ENCODE measurements at regions not wholly inside any gene's neighbourhood (a gene's known extent, or its start where the extent isn't known, plus 50 kb on each side); places are given as distances from the start of the nearest gene placed in this dataset.

GRCh38 chr14:104393199-104393897 is 186.2 kb upstream of the C14orf180 start:
- no peak for TF ChIP-seq CTCF (IDR thresholded peaks at IDR 0.05)

GRCh38 chr14:104393898-104394381 is 185.6 kb upstream of the C14orf180 start:
- TF ChIP-seq CTCF (IDR thresholded peaks at IDR 0.05): no peak

GRCh38 chr14:104394409-104394851 is 185.1 kb upstream of the C14orf180 start:
- no peak for TF ChIP-seq CTCF (IDR thresholded peaks at IDR 0.05)

DNA sequence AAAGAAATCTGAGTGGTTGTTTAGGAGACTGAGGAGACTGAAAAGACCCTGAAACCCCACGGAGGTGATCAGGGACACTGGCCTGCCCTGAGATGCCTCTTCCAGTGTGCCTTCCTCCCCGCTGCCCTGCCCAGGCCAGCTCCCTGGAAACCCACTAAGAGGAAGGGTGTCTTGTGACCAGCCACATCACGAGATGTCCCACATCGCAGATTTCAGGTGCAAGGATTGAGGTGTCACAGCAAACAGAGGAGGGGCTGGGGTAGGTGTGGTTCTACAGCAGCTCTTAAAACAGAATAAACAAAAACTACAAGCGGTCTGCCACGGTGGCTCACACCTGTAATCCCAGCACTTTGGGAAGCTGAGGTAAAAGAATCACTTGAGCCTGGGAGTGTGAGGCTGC is 184.3 kb upstream of the C14orf180 start:
- no peak for TF ChIP-seq CTCF (IDR thresholded peaks at IDR 0.05)

DNA sequence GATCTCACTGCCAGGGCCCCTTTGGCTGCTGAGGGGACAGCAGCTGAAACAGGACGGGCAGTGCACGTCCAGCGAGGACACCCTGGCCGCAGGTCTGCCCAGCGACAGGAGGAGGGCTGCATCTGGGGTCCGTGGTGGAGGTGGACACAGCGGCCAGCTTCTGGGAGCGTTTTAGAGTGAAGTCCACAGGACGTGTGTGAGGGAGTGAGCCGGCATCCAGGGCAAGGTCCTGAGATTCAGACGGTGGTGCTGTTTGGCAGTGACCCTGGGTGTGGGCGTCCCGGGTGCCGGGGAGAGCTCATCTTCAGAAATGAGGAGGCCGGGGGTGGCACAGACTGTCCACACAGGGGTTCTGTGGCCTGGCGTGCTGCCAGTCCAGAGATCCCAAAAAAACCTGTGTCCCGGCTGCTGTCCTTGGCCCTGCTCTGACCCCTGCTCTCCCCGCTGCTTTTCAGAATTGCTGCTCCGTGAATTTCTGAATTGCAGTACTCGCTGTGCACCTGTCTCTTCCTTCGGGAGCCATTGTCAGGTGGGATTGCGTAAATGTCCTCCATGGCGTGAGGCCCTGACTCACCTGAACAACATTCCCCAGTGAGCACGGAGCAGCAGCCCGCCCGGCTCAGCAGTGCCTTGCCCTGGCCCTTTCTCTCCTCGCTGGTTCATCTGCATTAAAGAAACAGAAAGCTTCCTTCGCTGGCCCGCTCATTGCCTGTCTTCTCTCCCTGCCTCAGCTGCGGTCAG is 183.5 kb upstream of the C14orf180 start:
- no peak for TF ChIP-seq CTCF (IDR thresholded peaks at IDR 0.05)

DNA sequence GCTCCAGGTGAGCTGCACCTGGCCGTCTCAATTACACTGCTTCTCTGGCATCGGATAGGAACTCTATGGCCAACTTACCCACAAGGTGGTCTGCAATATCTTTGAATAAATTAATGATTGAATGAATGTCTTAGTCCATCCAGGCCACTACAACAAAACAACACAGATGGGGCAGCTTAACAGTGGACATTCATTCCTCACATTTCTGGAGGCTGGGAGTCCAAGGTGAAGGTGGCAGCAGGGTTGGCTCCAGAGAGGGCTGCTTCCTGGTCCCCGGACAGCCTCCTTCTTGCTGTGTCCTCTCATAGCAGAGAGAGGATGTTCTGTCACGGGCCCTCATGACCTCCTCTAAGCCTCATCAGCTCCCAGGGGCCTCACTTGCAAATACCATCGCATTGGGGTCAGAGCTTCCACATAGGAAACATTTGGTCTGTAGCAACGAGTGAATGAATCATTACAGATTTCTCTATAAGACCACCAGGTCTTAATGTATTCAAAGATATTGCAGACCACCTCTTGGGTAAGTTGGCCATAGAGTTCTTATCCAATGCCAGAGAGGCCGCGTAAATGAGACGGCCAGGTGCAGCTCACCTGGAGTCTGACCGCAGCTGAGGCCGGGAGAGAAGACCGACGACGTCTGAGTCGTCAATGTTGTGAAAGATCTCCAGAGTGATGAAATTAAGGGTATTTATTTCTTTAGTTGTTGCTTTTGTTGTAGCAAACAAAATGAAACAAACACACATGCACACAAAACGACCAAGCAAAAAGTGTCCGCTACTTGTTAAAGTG is 182.7 kb upstream of the C14orf180 start:
- TF ChIP-seq CTCF (IDR thresholded peaks at IDR 0.05): no peak

GRCh38 chr14:104397956-104398355 is 181.6 kb upstream of the C14orf180 start:
- TF ChIP-seq CTCF (IDR thresholded peaks at IDR 0.05): no peak

Measured in LNCAP (cell line).